ENCODE measurements at regions not wholly inside any gene's neighbourhood (a gene's known extent, or its start where the extent isn't known, plus 50 kb on each side); places are given as distances from the start of the nearest gene placed in this dataset.

- TF ChIP-seq CTCF (IDR thresholded peaks at IDR 0.05) (no peak), POLR2AphosphoS5 (IDR thresholded peaks at IDR 0.05; ENCODE audit: low read depth, low read length) (no peak), REST (IDR thresholded peaks at IDR 0.05; ENCODE audit: insufficient read depth in 1 of 2, low read depth in 2 of 2, low read length in 1 of 2) (no peak), SIN3A (IDR thresholded peaks at IDR 0.05; ENCODE audit: borderline replicate concordance, insufficient read depth, low read depth, low read length) (no peak)
Measured at GRCh38 chr1:220448217-220448616, 79.7 kb upstream of the MARK1 start.
